GM21515 (cell line): ENCODE measurements at regions not wholly inside any gene's neighbourhood (a gene's known extent, or its start where the extent isn't known, plus 50 kb on each side); places are given as distances from the start of the nearest gene placed in this dataset.

Source experiments
- ATAC-seq: cut with Tn5 transposase; IDR thresholded peaks from one replicate; pipeline ENCODE4 v1.9.1; 2021; ENCODE audit not compliant: unreplicated experiment

DNA sequence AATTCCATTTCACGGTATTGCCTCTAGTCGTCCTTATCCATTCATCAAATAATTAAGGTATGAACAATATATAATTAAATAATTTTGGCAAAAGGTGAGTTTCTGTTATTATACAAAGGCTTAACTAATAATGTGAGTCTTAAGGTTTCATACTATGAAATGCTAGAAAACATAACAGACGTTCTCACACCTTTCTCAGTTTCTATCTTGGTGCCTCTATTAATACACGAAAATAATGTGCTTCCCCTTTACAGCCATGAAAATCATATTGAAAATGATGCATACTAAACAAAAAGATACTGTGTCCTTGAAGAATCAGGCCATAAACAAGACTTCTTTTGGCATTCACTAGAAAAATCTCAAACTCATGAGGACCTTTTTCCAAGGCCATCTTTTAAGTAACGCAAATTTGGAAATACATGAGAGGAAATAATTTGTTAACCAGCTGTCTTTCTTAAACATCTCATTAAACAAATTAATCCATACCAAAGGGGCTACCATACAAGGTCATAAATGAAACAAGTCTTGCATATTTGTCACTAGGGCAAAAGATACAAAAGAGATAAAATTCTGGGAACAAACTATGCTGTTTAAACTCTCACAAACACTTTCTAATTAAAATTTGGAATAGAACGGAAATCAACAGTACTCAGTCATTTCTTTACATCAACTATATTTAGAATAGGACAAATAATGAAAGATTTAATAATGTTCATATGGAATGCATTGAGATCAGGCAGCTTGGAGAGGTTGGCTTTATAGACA is 53.9 kb upstream of the CAV2 start:
- no peak for ATAC-seq

DNA sequence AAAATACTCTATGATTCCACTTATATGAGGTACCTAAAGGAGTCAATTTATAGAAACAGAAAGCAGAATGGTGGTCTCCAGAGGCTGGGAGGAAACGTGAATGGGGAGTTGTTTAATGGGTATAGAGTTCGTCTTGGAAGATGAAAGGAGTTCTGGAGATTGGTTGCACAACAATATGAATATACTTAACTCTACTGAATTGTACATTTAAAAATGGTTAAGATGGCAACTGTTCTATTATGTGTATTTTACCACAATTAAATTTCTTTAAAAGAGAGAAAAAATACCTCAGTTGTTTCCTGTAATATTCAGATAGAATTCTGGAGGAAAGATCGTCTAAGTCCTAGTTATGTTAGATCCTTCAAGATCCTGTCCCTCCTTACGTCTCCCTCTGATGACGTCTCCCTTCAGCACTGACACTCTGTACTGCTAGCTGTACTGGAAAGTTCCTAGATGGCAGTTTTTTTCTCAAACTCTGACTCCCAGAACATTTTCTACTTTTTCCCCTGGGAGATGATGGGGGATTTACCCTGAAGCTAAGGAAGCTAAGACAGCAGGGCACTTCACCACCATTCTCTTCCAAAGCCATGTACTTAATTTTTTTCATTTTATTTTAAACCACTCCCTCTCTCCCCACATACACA is 53.2 kb upstream of the CAV2 start:
- no peak for ATAC-seq

DNA sequence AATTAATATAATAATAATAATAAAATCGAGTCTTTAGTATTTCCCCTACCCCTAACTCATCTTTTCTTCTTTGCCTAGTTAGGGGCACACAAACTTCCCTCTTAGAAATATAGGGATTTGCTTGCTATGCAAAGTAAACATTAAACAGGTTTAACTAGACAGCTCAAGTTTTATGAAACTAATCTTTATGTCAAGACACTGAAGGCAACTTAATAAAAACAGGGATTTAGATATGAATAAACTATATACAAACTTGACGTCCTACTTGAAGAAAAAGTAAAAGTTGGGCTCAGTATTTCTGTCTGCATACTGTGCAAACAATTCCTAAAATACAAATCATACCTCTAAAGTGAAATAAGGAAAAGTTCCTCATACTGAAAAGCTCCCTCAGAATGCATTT is 52.1 kb upstream of the CAV2 start:
- ATAC-seq = no peak

DNA sequence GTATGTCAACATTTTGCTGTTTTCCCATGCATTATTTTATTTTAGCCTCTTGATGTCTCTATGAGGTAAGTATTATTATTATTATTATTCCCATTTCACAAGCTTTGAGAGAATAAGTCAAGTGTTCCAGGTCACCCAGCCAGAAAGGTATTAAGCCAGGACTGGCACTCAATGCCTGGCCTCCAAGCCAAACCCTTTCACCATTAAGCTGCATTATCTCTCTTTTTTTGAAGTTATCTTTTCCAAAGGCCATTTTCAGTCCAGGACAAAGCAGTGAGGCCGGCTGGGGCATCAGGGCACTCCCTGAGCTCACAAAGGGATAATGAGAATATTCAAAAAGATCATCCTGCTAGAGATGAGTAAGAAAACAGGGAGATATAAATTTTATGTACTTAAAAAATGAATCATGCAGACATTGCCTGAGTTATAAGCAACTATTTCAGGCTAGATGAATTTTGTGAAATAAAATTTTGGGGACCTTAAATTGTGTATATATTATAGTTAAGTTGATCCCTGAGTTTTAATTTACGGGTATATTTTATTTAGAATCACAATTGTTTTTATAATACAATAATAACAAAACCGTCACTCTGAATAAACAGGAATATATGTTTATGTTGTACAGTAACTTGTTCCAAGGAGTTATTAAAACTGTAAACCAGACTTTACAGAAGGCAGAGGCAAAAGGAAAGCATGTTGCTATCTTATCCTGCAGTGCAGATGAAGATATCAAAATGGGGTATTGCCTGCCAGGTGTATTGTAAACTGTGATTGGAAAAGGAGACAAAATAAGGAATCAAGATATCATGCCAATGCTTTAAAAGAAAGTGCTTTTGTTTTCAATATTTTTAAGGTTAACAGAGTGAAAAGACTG is 51.3 kb upstream of the CAV2 start:
- no peak for ATAC-seq

DNA sequence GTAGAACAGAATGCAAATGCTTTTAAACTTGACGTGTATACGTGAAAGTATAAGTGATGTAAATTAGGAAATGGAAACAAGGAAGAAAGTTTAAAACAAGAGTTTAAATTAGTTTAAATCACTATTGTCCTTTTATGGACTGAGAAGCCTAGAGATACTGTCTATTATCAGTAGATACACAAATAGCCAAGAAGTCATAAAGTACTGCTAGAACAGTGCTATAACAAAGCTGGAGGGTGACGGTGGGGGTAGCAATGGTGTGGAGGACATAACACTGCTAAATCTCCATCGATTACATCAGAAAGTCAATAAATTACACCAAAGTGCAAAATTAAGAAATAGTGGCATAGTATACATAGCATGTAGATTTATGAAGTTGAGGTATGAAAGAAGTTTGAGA is 50.1 kb upstream of the CAV2 start:
- no peak for ATAC-seq
